Stimulated activated CD4-positive, alpha-beta T cell treated with anti-CD3 and anti-CD28 coated beads, Interleukin-2, amount 100 ng/mL, for 4 hours (primary cell): ENCODE measurements at regions not wholly inside any gene's neighbourhood (a gene's known extent, or its start where the extent isn't known, plus 50 kb on each side); places are given as distances from the start of the nearest gene placed in this dataset.
"Not testable (repeated sequence)": the region's sequence is repeated elsewhere in the genome, so short reads cannot be mapped to it uniquely, and the experiment has no call there.

Experiments
- DNase-seq: peaks from one replicate; pipeline ENCODE4 v3.0.0-alpha.2; 2020; ENCODE audit warnings: low read depth

GRCh38 chr9:74094037-74094436 lies 403.1 kb upstream of the RORB start:
- DNase-seq = not testable (repeated sequence)

GRCh38 chr9:74094766-74095165 lies 402.4 kb upstream of the RORB start:
- no peak for DNase-seq

- no peak for DNase-seq
Measured at GRCh38 chr9:74095925-74096324, 401.2 kb upstream of the RORB start.

- DNase-seq = no peak
Measured at GRCh38 chr9:74096420-74096819, 400.7 kb upstream of the RORB start.

- DNase-seq = no peak
Measured at GRCh38 chr9:74100042-74100441, 397.1 kb upstream of the RORB start.

- not testable (repeated sequence) for DNase-seq
Measured at GRCh38 chr9:74102148-74102547, 395.0 kb upstream of the RORB start.

- no peak for DNase-seq
Measured at GRCh38 chr9:74102702-74103101, 394.4 kb upstream of the RORB start.

- DNase-seq = no peak
Measured at GRCh38 chr9:74107692-74108091, 389.4 kb upstream of the RORB start.

GRCh38 chr9:74115976-74116375 lies 381.2 kb upstream of the RORB start:
- DNase-seq = no peak

GRCh38 chr9:74117151-74117550 lies 380.0 kb upstream of the RORB start:
- no peak for DNase-seq

- no peak for DNase-seq
Measured at GRCh38 chr9:74117731-74118130, 379.4 kb upstream of the RORB start.

GRCh38 chr9:74120061-74120460 lies 377.1 kb upstream of the RORB start:
- no peak for DNase-seq

GRCh38 chr9:74120470-74120869 lies 376.7 kb upstream of the RORB start:
- no peak for DNase-seq

- DNase-seq = no peak
Measured at GRCh38 chr9:74122216-74122615, 374.9 kb upstream of the RORB start.

- DNase-seq = no peak
Measured at GRCh38 chr9:74122661-74123060, 374.5 kb upstream of the RORB start.

GRCh38 chr9:74125941-74126340 lies 371.2 kb upstream of the RORB start:
- no peak for DNase-seq

GRCh38 chr9:74132986-74133385 lies 364.1 kb upstream of the RORB start:
- DNase-seq = no peak

GRCh38 chr9:74133921-74134320 lies 363.2 kb upstream of the RORB start:
- no peak for DNase-seq

GRCh38 chr9:74138182-74138581 lies 359.0 kb upstream of the RORB start:
- DNase-seq = no peak

GRCh38 chr9:74140141-74140540 lies 357.0 kb upstream of the RORB start:
- no peak for DNase-seq

- DNase-seq = no peak
Measured at GRCh38 chr9:74147906-74148305, 349.2 kb upstream of the RORB start.

- no peak for DNase-seq
Measured at GRCh38 chr9:74172874-74173273, 324.3 kb upstream of the RORB start.

GRCh38 chr9:74173284-74173683 lies 323.9 kb upstream of the RORB start:
- DNase-seq = no peak

- DNase-seq = not testable (repeated sequence)
Measured at GRCh38 chr9:74197771-74198170, 299.4 kb upstream of the RORB start.

GRCh38 chr9:74205056-74205455 lies 292.1 kb upstream of the RORB start:
- no peak for DNase-seq
